ENCODE measurements at regions not wholly inside any gene's neighbourhood (a gene's known extent, or its start where the extent isn't known, plus 50 kb on each side); places are given as distances from the start of the nearest gene placed in this dataset.

DNA sequence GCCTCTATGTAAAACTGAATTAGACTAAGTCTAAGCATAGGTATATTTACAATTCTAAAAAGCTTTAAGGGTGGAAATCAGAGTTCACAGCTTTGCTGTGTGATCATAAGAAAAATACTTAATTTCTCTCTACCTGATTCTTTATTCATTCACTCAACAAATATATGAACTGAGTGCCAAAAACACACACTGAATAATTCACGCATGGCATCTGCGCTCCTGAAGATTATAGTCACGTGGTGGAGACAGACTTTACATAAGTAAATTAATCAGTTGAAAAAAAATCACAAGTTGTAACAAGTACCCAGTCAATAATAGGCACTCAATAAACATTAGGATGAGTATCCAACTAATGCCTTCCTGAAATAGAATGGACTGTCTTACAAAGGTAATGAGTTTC is 351.6 kb downstream of the METTL4 start:
- no peak for TF ChIP-seq CTCF (IDR thresholded peaks at IDR 0.05; ENCODE audit: insufficient read depth, low read depth, low read length)
- H3K4me3 ChIP-seq (ENCODE audit: low read depth, low read length), result no peak overlapping the region
- DNase-seq (ENCODE audit: low read depth), result no peak

DNA sequence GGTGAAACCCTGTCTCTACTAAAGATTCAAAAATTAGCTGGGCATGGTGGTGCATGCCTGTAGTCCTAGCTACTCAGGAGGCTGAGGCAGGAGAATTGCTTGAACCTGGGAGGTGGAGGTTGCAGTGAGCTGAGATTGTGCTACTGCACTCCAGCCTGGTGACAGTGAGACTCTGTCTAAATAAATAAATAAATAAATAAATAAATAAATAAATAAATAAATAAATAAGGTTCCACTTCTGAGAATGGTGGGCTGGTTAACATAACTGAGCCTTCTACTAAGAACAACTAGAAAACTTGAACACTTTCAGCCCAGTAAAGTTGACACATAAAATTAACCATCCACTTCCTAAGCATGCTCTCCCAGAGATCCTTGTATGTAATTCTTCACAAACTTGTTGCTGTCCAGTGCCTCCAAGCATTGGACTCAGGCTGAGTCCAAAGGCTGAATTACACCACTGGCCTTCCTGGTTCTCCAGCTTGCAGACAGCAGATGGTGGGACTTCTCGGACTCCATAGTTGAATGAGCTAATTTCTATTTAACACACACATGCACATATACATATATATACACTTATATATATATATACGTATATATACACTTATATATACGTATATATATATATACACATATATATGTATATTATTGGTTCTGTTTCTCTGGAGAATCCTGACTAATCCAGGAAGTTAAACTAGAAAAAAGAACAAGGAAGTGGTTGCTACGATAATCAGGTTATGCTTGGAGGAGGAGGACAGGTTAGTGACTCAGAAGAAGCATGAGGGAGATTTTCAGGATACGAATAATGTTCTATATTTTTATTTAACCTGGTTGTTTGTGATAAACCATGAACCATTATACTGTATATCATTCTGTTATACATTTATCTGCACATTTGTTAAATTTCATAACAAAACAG is 348.8 kb downstream of the METTL4 start:
- DNase-seq (ENCODE audit: low read depth), result no peak
- no peak for TF ChIP-seq CTCF (IDR thresholded peaks at IDR 0.05; ENCODE audit: insufficient read depth, low read depth, low read length)
- no peak overlapping the region for H3K4me3 ChIP-seq (ENCODE audit: low read depth, low read length)

- peak overlapping the region; percentile 43 for H3K4me3 ChIP-seq (ENCODE audit: low read depth, low read length)
- DNase-seq (ENCODE audit: low read depth), result peak; percentile 31
- no peak for TF ChIP-seq CTCF (IDR thresholded peaks at IDR 0.05; ENCODE audit: insufficient read depth, low read depth, low read length)
Observed at GRCh38 chr18:2223449-2223848, 347.9 kb downstream of the METTL4 start.

- DNase-seq (ENCODE audit: low read depth), result peak; percentile 40
- peak; percentile 73 for TF ChIP-seq CTCF (IDR thresholded peaks at IDR 0.05; ENCODE audit: insufficient read depth, low read depth, low read length)
- peak overlapping the region; percentile 43 for H3K4me3 ChIP-seq (ENCODE audit: low read depth, low read length)
Observed at GRCh38 chr18:2223849-2224248, 347.5 kb downstream of the METTL4 start.

DNA sequence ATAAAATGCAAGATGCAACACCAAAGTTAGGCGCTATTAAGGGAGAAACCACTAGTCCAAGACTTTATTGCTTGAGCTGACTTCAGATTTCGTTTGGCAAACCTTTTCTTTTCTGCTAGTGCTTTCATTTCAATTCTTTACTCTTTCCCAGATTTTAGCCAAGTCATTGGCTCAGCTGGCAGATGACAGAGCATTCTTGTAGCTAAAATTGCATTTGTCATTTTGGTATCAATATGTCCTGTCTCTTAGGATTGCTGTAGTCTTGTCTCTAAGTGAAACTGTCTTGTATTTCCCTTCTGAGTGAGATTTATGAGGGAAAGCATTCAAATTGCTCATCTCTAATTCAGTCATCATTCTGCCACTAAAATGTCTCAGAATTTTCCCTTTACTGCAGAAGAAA is 335.1 kb downstream of the METTL4 start:
- TF ChIP-seq CTCF (IDR thresholded peaks at IDR 0.05; ENCODE audit: insufficient read depth, low read depth, low read length), result no peak
- H3K4me3 ChIP-seq (ENCODE audit: low read depth, low read length), result no peak overlapping the region
- DNase-seq (ENCODE audit: low read depth), result no peak

DNA sequence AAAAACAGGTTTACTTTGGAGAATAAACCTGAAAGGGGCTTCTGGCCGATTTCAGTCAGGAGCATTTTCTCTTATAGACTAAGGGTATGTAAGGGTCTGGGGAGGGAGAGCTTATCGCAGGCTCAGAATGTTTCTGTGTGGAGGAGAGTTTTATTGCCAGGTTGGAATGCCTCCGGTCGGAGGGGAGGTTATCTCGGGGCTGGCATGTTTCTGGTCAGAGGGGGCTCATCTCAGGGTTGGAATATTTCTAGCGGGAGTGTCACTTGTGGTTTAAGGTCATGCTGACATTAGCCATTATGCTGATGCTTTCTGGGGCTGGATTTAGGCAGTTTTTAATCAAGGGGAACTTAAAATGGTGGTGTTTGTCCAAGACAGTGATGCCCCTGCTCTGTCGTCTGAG is 333.6 kb downstream of the METTL4 start:
- no peak for TF ChIP-seq CTCF (IDR thresholded peaks at IDR 0.05; ENCODE audit: insufficient read depth, low read depth, low read length)
- peak; percentile 21 for DNase-seq (ENCODE audit: low read depth)
- no peak overlapping the region for H3K4me3 ChIP-seq (ENCODE audit: low read depth, low read length)

All from fibroblast of villous mesenchyme (primary cell).